GM21723 (cell line): ENCODE measurements at regions not wholly inside any gene's neighbourhood (a gene's known extent, or its start where the extent isn't known, plus 50 kb on each side); places are given as distances from the start of the nearest gene placed in this dataset.
"Not testable (repeated sequence)": the region's sequence is repeated elsewhere in the genome, so short reads cannot be mapped to it uniquely, and the experiment has no call there.

Experiments
- ATAC-seq: cut with Tn5 transposase; IDR thresholded peaks from one replicate; pipeline ENCODE4 v1.9.1; 2021; ENCODE audit warnings: mild to moderate bottlenecking, moderate library complexity; ENCODE audit not compliant: unreplicated experiment

DNA sequence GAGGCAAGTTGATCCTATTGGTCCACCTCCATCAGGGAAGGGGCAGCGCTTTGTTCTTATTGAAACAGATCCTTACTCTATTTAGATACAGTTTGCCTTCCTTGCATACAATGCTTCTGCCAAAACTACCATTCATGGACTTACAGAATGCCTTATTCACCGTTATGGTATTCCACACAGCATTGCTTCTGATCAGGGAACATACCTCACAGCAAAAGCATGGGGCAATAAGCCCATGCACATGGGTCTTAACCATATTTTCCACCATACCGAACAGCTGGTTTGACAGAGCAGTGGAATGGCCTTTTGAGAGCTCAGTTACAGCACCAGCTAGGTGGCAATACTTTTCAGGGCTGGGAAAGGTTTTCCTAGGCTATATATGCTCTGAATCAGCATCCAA lies 544.8 kb upstream of the ADGRL4 start:
- no peak for ATAC-seq

DNA sequence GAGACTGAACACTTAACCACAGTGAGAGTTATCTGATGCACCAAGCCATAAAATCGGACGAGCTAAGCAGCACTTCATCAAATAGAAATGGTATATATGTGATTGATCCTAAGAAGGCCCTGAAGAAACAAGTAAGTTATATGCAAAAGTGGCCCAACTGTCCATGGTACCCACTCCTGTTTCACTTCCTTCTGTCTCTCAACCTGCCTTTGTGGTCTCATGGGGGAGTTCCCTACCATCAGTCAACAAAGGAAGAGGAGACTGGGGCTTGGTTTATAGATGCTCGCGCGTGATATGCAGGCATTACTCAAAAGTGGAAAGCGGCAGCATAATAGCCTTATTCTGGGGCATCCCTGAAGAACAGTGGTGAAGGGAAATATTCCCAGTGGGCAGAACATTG lies 543.9 kb upstream of the ADGRL4 start:
- no peak for ATAC-seq

DNA sequence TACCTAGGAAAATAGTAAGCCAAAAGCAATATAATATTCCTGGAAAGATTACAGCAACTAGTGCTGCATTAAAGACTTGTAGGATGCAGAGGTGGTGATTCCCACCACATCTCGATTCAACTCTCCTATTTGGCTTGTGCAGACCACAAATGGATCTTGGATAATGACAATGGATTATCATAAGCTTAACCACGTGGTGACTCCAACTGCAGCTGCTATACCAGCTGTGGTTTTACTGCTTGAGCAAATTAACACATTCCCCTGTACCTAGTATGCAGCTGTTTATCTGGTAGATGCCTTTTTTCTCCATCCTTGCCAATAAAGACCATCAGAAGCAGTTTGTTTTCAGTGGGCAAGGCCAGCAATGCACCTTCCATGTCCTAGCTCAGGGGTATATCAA lies 542.7 kb upstream of the ADGRL4 start:
- ATAC-seq = no peak

DNA sequence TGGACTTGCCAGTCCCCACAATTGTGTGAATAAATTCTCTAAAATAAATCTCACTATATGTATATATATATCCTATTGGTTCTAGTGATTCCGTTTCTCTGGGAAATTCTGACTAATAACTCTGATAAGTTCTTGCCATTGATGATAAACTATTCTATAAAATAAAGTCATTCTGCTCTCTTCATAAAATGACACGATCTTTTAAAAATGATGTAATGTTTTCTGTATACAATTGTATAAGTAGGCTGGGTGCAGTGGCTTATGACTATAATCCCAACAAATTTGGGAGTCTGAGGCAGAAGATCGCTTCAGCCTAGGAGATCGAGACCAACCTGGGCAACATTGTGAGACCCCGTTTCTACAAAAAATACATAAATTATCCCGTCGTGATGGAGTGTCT lies 541.0 kb upstream of the ADGRL4 start:
- no peak for ATAC-seq

DNA sequence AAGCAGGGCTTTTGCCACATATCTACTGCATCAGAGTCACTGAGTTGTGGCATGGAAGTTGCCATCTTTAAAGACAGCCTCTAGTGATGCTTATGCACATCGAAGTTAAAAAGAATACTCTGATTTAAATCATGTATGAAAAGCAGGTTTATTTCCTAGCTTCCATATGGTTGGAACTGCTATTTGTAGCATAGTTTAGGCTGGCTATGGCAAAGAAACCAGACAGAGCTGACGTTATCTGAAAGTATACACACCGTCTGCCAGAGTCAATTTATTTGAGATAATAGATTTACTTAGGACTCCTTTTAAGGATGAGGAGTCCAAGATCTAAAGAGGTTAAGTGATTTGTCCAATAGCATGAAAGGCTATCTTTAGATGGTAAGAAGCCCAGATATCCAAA lies 536.9 kb upstream of the ADGRL4 start:
- ATAC-seq = no peak

DNA sequence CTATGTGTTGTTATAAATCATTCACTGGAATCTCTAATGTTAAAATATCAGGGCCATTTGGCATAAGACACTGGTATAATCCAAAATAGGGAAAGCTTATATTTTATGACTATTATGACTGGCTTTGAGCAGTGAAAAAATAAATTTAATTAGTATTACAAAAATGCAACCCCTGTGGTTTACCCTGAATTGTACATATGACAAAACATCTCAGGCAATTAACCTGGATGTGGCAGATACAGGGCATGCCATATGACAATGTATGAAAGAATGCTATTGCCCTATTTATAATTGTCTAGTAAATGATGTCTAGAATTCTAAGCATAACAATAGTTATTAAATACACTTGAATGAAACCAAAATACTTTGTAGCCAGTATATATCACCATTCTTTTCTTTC lies 532.5 kb upstream of the ADGRL4 start:
- no peak for ATAC-seq

DNA sequence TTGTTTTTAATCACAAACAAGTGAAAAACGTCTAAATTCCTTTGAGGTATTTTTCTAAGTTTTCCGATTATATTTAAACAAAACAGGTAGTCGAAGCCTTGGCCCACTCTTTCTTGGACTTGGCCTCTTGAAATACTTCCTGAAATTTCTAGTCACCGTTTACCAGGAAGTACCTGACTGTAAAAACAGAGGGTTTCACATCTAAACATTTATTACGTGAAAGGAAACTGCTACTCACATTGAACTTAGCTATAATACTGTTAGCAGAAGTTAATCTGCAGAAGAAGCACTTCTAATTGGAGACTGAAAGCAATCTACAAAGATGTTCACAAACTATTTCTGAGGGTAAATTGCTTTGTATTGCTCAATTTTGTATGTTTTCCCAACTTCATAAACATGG lies 526.0 kb upstream of the ADGRL4 start:
- no peak for ATAC-seq

DNA sequence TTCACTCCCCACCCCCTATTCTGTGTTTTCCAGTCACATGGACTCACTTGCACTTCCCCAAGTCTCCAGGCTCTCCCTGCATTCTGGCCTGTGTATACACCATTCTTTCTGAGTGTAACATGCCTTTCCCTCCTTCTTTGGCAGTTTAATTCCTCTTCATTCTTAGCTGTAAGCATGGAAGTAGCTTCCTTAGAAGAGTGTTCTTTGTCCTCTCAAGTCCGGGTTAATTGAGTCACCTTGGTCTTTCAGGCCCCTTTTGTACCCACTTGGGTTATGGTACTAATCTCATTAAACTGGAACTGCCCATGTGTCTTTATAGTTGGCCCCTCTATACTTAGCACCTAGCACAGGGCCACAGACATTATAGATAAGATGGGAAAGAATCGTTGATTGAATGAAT lies 525.3 kb upstream of the ADGRL4 start:
- no peak for ATAC-seq

DNA sequence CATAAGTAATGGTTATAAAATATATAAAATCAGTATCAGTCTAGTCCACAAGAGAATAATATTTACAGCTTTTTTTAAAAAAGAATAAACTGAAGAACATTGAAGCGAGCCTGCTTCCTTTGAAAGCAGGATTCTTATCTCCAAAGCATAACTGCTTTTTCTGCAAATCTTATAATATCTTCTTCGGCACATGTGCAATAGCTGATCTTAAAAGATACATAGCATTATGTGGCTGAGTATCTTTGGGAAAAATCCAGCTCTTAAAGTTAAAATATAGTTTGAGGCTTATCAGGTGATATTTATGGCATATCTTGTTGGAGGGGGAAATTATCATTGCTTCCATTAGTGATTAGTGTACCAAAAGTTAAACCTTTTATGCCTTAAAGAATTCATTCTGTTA lies 523.9 kb upstream of the ADGRL4 start:
- ATAC-seq = no peak

DNA sequence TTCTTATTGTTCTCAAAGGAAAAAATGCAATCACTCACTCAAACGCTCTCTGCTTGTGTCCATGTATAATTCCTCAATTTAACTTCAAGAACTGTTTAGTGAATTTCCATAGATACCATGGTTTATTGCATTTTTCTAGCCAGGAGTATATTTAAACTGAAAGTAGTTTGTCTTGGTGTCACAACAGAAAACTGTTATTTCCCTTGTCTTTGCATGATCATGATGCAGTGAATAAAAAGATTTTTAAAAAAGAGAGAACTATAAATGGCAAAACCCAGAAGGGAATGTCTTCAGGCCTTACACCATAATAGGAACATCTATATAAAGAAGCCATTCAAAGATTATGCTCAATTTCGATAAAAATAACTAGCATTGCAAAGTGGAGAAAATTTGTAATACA lies 523.5 kb upstream of the ADGRL4 start:
- no peak for ATAC-seq

DNA sequence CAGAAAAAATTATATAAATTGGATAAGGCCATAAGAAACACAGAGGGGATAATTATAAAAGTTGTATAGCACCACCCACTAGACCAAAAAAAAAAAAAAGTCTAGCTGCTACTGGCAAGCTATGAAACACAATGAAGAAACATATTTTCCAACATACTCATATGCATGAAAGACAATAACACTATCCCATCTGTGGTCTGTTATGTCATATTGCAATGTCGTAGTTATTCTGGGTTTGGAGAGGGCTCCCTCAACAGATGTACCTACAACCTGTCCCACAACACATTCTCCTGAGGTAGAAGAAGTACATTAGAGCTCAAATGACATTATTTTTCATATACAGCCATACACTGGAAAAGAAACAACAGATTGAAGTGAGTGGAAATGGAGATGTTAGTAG lies 517.6 kb upstream of the ADGRL4 start:
- ATAC-seq = no peak

DNA sequence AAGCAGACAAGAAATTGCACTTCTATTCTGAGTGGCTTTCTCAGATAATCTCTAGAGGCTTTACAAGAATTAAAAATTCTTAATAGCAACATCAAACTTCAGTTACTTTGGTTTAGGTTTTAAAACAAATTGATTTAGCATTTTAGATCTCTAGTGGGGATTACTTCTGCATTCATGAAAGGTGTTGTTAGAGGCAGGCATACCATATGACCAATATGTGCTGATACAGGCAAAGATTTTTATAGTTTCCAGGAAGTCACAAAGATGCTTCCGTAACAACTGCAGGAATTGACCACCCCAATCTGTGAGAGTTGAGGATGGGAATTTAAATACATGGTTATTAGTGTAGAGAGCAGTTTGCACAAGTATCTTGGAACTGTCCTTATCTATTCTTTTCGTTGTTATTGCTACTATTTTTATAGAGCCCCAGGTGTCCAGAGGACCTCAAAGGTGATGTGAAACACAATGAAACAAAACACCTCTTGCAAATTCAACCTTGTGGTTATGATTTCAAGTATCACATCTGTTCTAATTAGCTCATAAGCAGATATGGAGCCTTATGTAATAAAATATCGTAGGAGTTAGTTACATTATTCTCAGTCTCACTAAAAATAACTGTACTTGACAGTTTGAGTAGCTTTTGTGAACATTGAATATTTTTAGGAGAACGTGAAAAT lies 512.7 kb upstream of the ADGRL4 start:
- ATAC-seq = no peak

DNA sequence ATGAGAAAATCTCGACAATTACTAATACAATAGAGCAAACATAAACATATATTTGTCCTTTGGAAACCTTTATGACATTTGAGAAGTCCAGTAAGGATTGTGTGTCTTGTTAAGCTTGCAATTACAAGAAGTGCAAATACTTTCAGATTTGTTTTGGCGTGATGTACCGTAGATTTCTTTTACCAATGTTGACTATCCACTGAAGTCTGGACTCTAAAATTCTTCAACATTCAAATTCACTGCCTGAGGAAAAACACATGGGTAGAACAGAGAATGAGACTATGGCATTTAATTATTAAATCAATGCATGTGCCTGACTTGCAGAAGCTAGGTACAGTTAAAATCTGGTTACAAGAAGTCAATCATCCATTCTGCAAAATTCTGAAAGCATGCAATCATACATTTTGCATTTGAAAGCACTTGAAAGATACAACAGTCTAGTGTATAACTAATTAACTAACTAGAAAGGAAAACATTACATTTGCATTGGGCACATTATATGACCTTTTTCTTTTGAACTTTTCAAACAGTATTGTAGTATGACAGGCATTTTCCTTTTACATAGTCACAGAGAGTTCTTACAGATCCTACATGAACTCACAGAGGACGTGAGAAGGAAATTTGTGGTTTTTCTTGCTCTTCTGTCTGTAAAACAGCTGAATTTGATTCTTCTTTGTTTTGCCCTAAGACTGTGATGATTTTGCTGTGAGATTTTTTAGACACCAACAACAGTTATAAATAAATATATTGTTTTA lies 511.1 kb upstream of the ADGRL4 start:
- no peak for ATAC-seq

DNA sequence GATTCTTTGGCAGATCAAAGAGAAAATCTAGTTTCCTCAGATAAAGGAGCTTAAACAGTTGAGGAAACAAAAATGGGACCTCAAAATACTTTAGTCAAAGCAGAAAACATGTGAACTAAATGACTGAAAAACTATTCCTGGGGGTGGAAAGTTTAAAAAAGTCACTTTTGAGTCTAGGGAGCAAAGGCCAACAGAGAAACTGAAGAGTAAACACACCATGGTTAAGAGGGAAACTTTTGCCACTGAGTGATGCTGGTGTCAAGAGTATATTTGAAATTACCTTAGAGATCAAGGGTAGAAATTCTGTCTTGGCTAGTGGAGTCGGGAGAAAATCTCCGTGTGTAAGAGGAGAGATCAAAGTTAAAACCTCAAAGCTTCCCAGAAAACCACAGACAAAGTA lies 501.2 kb upstream of the ADGRL4 start:
- ATAC-seq = no peak

DNA sequence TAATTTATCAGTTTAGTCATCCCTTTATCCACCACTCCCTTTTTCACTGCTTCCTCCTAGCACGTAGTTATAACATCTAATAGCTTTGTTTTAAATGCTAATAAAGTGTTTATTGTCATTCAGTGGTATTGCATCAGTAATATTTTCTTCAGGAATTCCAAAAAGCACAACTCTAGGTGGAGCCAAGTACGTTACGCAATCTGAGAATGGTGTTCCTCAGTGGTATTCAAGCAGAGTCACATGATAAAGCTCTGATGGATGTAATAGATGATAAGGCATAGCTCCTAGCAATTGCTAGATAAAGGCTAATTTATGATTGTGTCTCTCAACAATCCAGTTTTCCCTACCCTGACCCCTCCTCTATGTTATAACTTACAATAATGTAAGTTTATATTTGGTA lies 494.6 kb upstream of the ADGRL4 start:
- ATAC-seq = no peak

DNA sequence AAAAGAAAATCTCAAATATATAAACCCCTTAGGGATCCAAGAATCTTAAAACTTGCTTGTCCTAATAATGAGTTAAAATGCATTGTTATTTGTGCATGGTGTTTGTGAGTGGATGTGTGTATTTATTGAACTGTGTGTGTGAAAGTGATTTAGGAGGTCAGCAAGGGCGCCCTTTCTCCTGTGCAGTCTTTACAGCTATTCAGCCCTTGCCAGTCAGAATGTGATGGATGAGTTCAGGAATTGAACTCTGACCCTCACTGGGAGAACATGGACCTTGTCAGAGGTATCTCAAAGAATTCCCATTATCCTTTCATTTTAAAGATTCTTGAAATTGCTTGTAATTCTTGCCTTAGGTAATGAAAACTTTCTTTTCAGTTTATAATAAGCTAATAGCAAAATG lies 493.0 kb upstream of the ADGRL4 start:
- ATAC-seq = no peak

DNA sequence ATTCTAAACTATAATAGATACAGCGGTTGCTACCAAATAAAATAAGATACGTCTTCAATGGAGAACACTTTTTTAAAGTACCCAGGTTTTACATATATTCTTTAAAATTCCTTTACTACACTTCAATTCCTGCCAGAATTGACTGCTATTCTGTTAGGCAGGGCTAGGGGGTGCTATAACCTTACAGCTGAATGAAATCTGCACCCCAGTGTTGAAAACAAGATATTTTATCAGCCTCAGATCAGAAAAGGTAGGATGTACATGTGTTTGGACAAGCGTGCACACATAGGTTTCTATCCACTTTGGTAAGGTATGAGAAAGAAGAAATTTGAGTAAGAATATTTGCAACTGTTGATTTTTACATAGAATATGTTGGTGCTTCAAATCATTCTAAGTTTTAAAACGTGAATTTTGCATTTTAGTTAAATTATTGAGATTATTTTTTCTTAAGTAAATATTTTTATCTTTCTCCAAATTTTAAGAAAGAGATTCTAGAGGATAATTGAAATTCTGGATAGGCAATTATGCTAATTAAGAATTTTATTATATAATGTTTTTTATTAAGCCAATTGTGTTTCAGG lies 490.8 kb upstream of the ADGRL4 start:
- peak; percentile 78 for ATAC-seq

DNA sequence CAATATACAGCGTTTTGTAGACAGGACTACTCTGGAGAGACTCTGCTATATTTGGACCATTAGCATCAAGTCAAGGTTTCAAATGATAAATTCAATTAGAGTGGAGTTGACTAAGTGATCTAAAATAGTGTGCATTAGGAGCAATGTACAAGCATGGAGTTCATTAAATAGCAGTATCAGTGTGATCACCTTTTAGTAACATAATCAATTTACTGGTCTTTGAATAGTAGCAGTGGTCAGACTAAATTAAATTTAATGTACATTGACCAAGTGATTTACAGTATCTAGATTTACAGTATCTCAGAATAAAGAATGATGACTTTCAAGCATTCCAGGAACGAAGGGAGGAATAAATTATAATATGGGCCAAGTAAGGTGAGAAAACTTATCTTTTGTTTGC lies 489.6 kb upstream of the ADGRL4 start:
- ATAC-seq = no peak

DNA sequence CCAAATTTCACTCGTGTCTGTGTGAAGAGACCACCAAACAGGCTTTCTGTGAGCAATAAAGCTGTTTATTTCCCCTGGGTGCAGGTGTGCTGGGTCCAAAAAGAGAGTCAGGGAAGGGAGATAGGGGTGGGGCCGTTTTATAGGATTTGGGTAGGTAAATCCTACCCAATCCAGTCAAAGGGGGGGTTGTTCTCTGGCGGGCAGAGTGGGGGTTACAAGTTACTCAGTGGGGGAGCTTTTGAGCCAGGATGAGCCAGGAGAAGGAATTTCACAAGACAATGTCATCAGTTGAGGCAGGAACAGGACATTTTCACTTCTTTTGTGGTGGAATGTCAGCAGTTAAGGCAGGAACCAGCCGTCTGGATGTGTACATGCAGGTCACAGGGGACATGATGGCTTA lies 487.2 kb upstream of the ADGRL4 start:
- ATAC-seq = not testable (repeated sequence)

DNA sequence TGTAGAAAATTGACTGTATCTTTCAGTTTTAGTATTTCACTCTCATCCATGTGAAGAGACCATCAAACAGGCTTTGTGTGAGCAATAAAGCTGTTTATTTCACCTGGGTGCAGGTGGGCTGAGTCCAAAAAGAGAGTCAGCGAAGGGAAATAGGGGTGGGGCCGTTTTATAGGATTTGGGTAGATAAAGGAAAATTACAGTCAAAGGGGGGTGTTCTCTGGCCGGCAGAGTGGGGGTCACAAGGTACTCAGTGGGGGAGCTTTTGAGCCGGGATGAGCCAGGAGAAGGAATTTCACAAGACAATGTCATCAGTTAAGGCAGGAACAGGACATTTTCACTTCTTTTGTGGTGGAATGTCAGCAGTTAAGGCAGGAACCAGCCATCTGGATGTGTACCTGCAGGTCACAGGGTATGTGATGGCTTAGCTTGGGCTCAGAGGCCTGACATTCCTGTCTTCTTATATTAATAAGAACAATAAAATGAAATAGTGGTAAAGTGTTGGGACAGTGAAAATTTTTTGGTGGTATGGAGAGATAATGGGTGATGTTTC lies 482.1 kb upstream of the ADGRL4 start:
- ATAC-seq = not testable (repeated sequence)

DNA sequence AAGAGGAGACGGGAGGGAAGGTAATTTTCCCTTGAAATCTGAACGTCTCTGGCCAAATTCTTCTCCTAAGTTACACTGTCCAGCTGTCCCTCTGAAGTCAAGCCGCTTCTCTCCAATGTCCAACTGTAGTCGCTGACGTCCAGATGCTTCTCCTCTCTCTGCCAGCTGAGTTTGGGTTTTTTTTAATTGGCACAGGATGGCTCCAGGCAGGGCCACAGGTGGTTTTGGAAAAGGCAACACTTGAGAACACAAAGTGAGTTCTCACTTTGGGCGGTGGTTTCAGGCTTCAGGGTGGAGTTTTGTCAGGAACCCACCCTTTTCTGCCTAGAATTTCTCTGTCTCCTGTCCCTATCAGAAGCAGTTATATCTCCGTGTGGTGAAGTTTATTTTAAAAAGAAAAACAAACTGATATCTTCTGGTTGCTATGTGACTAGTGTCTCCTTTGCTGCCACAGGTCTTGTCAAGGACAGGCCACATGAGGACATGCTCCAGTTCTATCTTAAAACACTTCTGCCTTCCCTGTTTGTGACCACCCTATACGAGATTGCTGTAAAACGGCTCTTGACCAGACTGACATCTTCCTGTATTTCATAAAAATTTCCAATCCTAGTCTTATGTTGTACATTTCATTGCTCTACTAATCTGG lies 472.3 kb upstream of the ADGRL4 start:
- ATAC-seq = no peak

DNA sequence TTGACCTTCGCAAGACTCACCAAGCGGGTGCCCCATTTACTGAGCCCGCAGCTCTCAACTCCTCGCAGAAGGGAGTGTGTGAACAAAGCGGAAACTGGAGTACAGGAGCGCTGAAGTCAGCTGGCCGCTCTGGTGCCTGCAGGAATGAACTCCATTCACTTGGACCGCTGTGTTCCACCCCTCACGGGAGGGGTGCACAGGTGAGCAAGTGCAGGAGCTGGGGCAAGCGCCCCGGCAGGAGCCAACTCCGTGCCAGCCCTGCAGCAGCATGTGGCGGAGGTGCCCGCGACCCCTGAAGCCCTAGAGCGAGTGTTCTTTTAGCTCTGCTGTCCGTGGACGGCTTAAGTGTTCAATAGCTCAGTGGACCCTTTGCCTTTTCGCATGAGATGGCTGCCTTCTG lies 471.6 kb upstream of the ADGRL4 start:
- ATAC-seq = no peak
